ENCODE measurements at regions not wholly inside any gene's neighbourhood (a gene's known extent, or its start where the extent isn't known, plus 50 kb on each side); places are given as distances from the start of the nearest gene placed in this dataset.

GRCh38 chr12:127381681-127382080 is 885.3 kb upstream of the TMEM132C start:
- H3K36me3 ChIP-seq (ENCODE audit: insufficient read depth) = no peaks in the 10 kb centered on the region
- Mint-ChIP-seq H3K9me3 (peaks cover 91% of the 10 kb centered on the region), H3K36me3 (ENCODE audit: low read depth) (peaks cover 27% of the 10 kb centered on the region; the same call in 2 of the 3 replicates), H3K27me3 (ENCODE audit: insufficient read depth, low read depth, poor library complexity) (no peaks in the 10 kb centered on the region), H3K4me1 (no peaks in the 10 kb centered on the region), H3K4me3 (no peak overlapping the region), H3K27ac (no peak overlapping the region)
- H3F3A ChIP-seq (replicated peaks; ENCODE audit: low read depth) = no peaks in the 10 kb centered on the region
- H3K4me1 ChIP-seq (ENCODE audit: insufficient read depth) = no peaks in the 10 kb centered on the region
- no peaks in the 10 kb centered on the region for H3K79me2 ChIP-seq (replicated peaks; ENCODE audit: insufficient read depth)
- no peaks in the 10 kb centered on the region for H3K9me2 ChIP-seq (ENCODE audit: insufficient read depth)
- no peak overlapping the region for H3K4me3 ChIP-seq
- H3K27ac ChIP-seq (ENCODE audit: low read depth) = no peak overlapping the region
- no peaks in the 10 kb centered on the region for H3K27me3 ChIP-seq (ENCODE audit: insufficient read depth)
- no peak overlapping the region for H2AFZ ChIP-seq
- no peak for TF ChIP-seq EZH2phosphoT487 (IDR thresholded peaks at IDR 0.05; ENCODE audit: unreplicated experiment)
- TF ChIP-seq POLR2AphosphoS5 (IDR thresholded peaks at IDR 0.05; ENCODE audit: low read depth) = no peak
- no peak for TF ChIP-seq STAT1 (IDR thresholded peaks at IDR 0.05; ENCODE audit: unreplicated experiment)
- no peak for TF ChIP-seq REST (IDR thresholded peaks at IDR 0.05; ENCODE audit: unreplicated experiment)
- no peak for TF ChIP-seq CTCF (conservative IDR thresholded peaks at IDR 0.05; ENCODE audit: low read depth in 2 of 2)
- no peak for TF ChIP-seq ZNF331 (CRISPR knock-in tag; IDR thresholded peaks at IDR 0.05; ENCODE audit: low read depth)
- H3K4me2 ChIP-seq = no peak overlapping the region
- DNase-seq (ENCODE audit: low spot score) = no peak
- no peaks in the 10 kb centered on the region for H4K20me1 ChIP-seq (replicated peaks; ENCODE audit: insufficient read depth)
- no peak for ATAC-seq

- ATAC-seq = no peak
Measured at GRCh38 chr12:127383281-127383680, 883.7 kb upstream of the TMEM132C start.

More at GRCh38 chr12:127383281-127383680, 883.7 kb upstream of the TMEM132C start:
- Mint-ChIP-seq H3K4me1 (no peaks in the 10 kb centered on the region), H3K27ac (no peak overlapping the region), H3K27me3 (ENCODE audit: insufficient read depth, low read depth, poor library complexity) (no peaks in the 10 kb centered on the region), H3K36me3 (ENCODE audit: low read depth) (peaks cover 32% of the 10 kb centered on the region; the same call in 2 of the 3 replicates), H3K4me3 (no peak overlapping the region), H3K9me3 (peaks cover 94% of the 10 kb centered on the region)
- Histone ChIP-seq H3K4me1 (ENCODE audit: insufficient read depth) (no peaks in the 10 kb centered on the region), H3K27ac (ENCODE audit: low read depth) (no peak overlapping the region), H2AFZ (no peak overlapping the region), H3F3A (replicated peaks; ENCODE audit: low read depth) (no peaks in the 10 kb centered on the region), H3K4me2 (no peak overlapping the region), H4K20me1 (replicated peaks; ENCODE audit: insufficient read depth) (no peaks in the 10 kb centered on the region), H3K9me2 (ENCODE audit: insufficient read depth) (no peaks in the 10 kb centered on the region), H3K4me3 (no peak overlapping the region), H3K27me3 (ENCODE audit: insufficient read depth) (no peaks in the 10 kb centered on the region), H3K36me3 (ENCODE audit: insufficient read depth) (no peaks in the 10 kb centered on the region), H3K79me2 (replicated peaks; ENCODE audit: insufficient read depth) (no peaks in the 10 kb centered on the region)
- DNase-seq (ENCODE audit: low spot score) = no peak
- TF ChIP-seq ZNF114 (CRISPR knock-in tag; IDR thresholded peaks at IDR 0.05) (no peak), REST (IDR thresholded peaks at IDR 0.05; ENCODE audit: unreplicated experiment) (no peak), CREB1 (CRISPR knock-in tag; IDR thresholded peaks at IDR 0.05; ENCODE audit: low read depth) (no peak), CTCF (conservative IDR thresholded peaks at IDR 0.05; ENCODE audit: low read depth in 2 of 2) (no peak), NANOG (IDR thresholded peaks at IDR 0.05; ENCODE audit: borderline replicate concordance) (no peak)
